HepG2 (cell line): ENCODE measurements at regions not wholly inside any gene's neighbourhood (a gene's known extent, or its start where the extent isn't known, plus 50 kb on each side); places are given as distances from the start of the nearest gene placed in this dataset.
A peak's percentile ranks its signal among the peaks of the same experiment; 100 is the strongest.

Experiments
- ATAC-seq: fragments of 200-7000 bp; cut with Tn5 transposase; 3 replicates; pipeline ENCODE4 v1.9.1; 2020; ENCODE audit warnings: mild to moderate bottlenecking, moderate library complexity
- BruUV-seq: library from RNA; stranded (reverse); fragments of 400-500 nt; replicated peaks from 2 replicates; lab custom pipeline; 2021; lab: Mats Ljungman, UMichigan
- CTCF ChIA-PET: fragments of 300-600 bp; formaldehyde crosslinking; extraction: SDS; loops from one replicate; lab custom pipeline; 2021; ENCODE audit warnings: low total read pairs, inconsistent platforms, low intra/inter-chr PET ratio; lab: Yijun Ruan, JAX
- POLR2A ChIA-PET: fragments of 350-600 bp; sonication (Branson Sonifier 250); formaldehyde crosslinking; loops from one replicate; lab custom pipeline; 2020; ENCODE audit warnings: antibody characterized with exemption, inconsistent platforms; lab: Yijun Ruan, JAX
- DNase-seq: peaks from one replicate; pipeline ENCODE4 v3.0.0-alpha.2; 2015; ENCODE audit warnings: low spot score
- FAIRE-seq: peaks from 3 replicates; lab custom pipeline; 2011; peaks lifted over from hg19 to GRCh38; lab: Jason Lieb, UNC
- H2AFZ ChIP-seq: one replicate; pipeline ENCODE4 v1.6.1; 2011; ENCODE audit warnings: low read length, inconsistent platforms
- H3K27ac ChIP-seq: fragments of 300-600 bp; 3 replicates; pipeline ENCODE4 v1.8.0; 2011; ENCODE audit warnings: mixed run types, mild to moderate bottlenecking, mixed read lengths, low read length, inconsistent platforms; ENCODE audit not compliant: insufficient read depth; ENCODE audit errors: extremely low read length
- H3K27me3 ChIP-seq, 2 experiments: fragments of 200-600 bp in 1 of 2; 2 replicates in 1 of 2; 3 replicates in 1 of 2; pipeline versions ENCODE4 v1.6.0 to v1.8.0; 2011; ENCODE audit warnings: low read length in 2 of 2, mild to moderate bottlenecking in 2 of 2, moderate library complexity in 2 of 2, inconsistent platforms in 1 of 2; ENCODE audit not compliant: insufficient read depth in 2 of 2, control insufficient read depth in 1 of 2
- H3K36me3 ChIP-seq, 2 experiments: fragments of 200-600 bp in 1 of 2; replicated peaks in 1 of 2; 2 replicates in 1 of 2; 3 replicates in 1 of 2; pipeline versions ENCODE4 v1.5.1 to v1.8.0; 2011; ENCODE audit warnings: low read length in 2 of 2, inconsistent platforms in 1 of 2; ENCODE audit not compliant: insufficient read depth in 2 of 2, control insufficient read depth in 1 of 2
- H3K4me1 ChIP-seq: 2 replicates; pipeline ENCODE4 v1.5.1; 2012; ENCODE audit warnings: low read length, inconsistent platforms; ENCODE audit not compliant: insufficient read depth
- H3K4me2 ChIP-seq: 2 replicates; pipeline ENCODE4 v1.6.0; 2011; ENCODE audit warnings: low read depth, low read length, inconsistent platforms
- H3K4me3 ChIP-seq, 3 experiments: fragments of 200-600 bp in 1 of 3; sonication (generic), shearing (Covaris generic) in 1 of 3; replicated peaks in 1 of 3; 2 replicates each; pipeline ENCODE4 v1.5.1; 2011 to 2016; ENCODE audit warnings: low read length in 3 of 3, inconsistent platforms in 2 of 3, low read depth in 2 of 3, mild to moderate bottlenecking in 2 of 3, control low read depth in 1 of 3, mixed read lengths in 1 of 3; ENCODE audit not compliant: insufficient read depth in 1 of 3
- H3K79me2 ChIP-seq: one replicate; pipeline ENCODE4 v1.6.1; 2011; ENCODE audit warnings: low read length, inconsistent platforms; ENCODE audit not compliant: insufficient read depth
- H3K9ac ChIP-seq: 2 replicates; pipeline ENCODE4 v1.6.0; 2011; ENCODE audit warnings: mild to moderate bottlenecking, low read depth, low read length, inconsistent platforms; ENCODE audit not compliant: insufficient read depth
- H3K9me3 ChIP-seq: 2 replicates; pipeline ENCODE4 v1.5.1; 2012; ENCODE audit warnings: mild to moderate bottlenecking, low read length
- H4K20me1 ChIP-seq: 2 replicates; pipeline ENCODE4 v1.6.0; 2011; ENCODE audit warnings: inconsistent platforms, mild to moderate bottlenecking, low read length, moderate library complexity; ENCODE audit not compliant: insufficient read depth
- CREM ChIP-seq, 2 experiments: sonication (generic) in 1 of 2; formaldehyde crosslinking in 1 of 2; IDR thresholded peaks; 2 replicates each; pipeline versions ENCODE4 v1.4.0 to v1.6.1; 2016 to 2020; ENCODE audit warnings: antibody characterized with exemption in 1 of 2, mild to moderate bottlenecking in 1 of 2, missing genetic modification reagents in 1 of 2
- EEA1 ChIP-seq: sonication (generic); formaldehyde crosslinking; IDR thresholded peaks from 2 replicates; pipeline ENCODE4 v1.5.1; 2020; ENCODE audit warnings: mild to moderate bottlenecking, missing genetic modification reagents, borderline replicate concordance
- FOSL2 ChIP-seq: sonication (generic); formaldehyde crosslinking; IDR thresholded peaks from 2 replicates; pipeline ENCODE4 v1.4.0; 2020; ENCODE audit warnings: missing genetic modification reagents
- FOXK1 ChIP-seq: sonication (generic); formaldehyde crosslinking; IDR thresholded peaks from 2 replicates; pipeline ENCODE4 v1.4.0; 2020; ENCODE audit warnings: low read depth, missing genetic modification reagents, borderline replicate concordance
- GATAD2A ChIP-seq: IDR thresholded peaks from 2 replicates; pipeline ENCODE4 v1.6.1; 2016
- HMG20A ChIP-seq: IDR thresholded peaks from 2 replicates; pipeline ENCODE4 v1.6.1; 2016; ENCODE audit warnings: borderline replicate concordance
- JUNB ChIP-seq: sonication (generic); formaldehyde crosslinking; IDR thresholded peaks from 2 replicates; pipeline ENCODE4 v1.8.0; 2022; ENCODE audit warnings: missing genetic modification reagents, mild to moderate bottlenecking, borderline replicate concordance
- KLF9 ChIP-seq: IDR thresholded peaks from 2 replicates; pipeline ENCODE4 v1.6.1; 2016; ENCODE audit warnings: low read depth
- MXI1 ChIP-seq: IDR thresholded peaks from 3 replicates; pipeline ENCODE4 v1.6.1; 2012; ENCODE audit warnings: low read depth, low read length, inconsistent platforms, borderline replicate concordance
- NFKB2 ChIP-seq: sonication (generic); formaldehyde crosslinking; IDR thresholded peaks from 2 replicates; pipeline ENCODE4 v1.4.0; 2020; ENCODE audit warnings: missing genetic modification reagents, borderline replicate concordance
- NPAS2 ChIP-seq: sonication (generic); formaldehyde crosslinking; IDR thresholded peaks from 2 replicates; pipeline ENCODE4 v1.8.0; 2022; ENCODE audit warnings: mild to moderate bottlenecking, missing genetic modification reagents, borderline replicate concordance
- PRPF4 ChIP-seq: fragments of 200-400 bp; formaldehyde crosslinking; IDR thresholded peaks from 2 replicates; pipeline ENCODE4 v1.6.1; 2016; ENCODE audit warnings: low read length, low read depth; ENCODE audit not compliant: poor library complexity, severe bottlenecking
- SOX13 ChIP-seq, 3 experiments: fragments of 450-650 bp in 1 of 3; sonication (generic) in 1 of 3; formaldehyde crosslinking in 1 of 3; IDR thresholded peaks in 2 of 3; conservative IDR thresholded peaks in 1 of 3; 2 replicates each; pipeline versions ENCODE4 v1.5.0 to v1.6.1; 2016 to 2020; ENCODE audit warnings: antibody characterized with exemption in 1 of 3, mild to moderate bottlenecking in 1 of 3, missing compliant biosample characterization in 1 of 3, missing genetic modification reagents in 1 of 3, moderate library complexity in 1 of 3
- ZBTB8A ChIP-seq: sonication (generic); formaldehyde crosslinking; IDR thresholded peaks from 2 replicates; pipeline ENCODE4 v1.4.0; 2020; ENCODE audit warnings: mild to moderate bottlenecking, low read depth, missing genetic modification reagents, borderline replicate concordance
- ZFX ChIP-seq: sonication (generic); formaldehyde crosslinking; IDR thresholded peaks from 2 replicates; pipeline ENCODE4 v1.4.0; 2020; ENCODE audit warnings: mild to moderate bottlenecking, low read depth, missing genetic modification reagents, moderate library complexity
- ZFY ChIP-seq: sonication (generic); formaldehyde crosslinking; IDR thresholded peaks from 2 replicates; pipeline ENCODE4 v1.4.0; 2020; ENCODE audit warnings: missing genetic modification reagents
- ZNF333 ChIP-seq: sonication (generic); formaldehyde crosslinking; IDR thresholded peaks from 2 replicates; pipeline ENCODE4 v1.4.0; 2020; ENCODE audit warnings: mild to moderate bottlenecking, missing genetic modification reagents, borderline replicate concordance
- ZNF569 ChIP-seq: sonication (generic); formaldehyde crosslinking; IDR thresholded peaks from 2 replicates; pipeline ENCODE4 v1.5.0; 2020; ENCODE audit warnings: mild to moderate bottlenecking, missing genetic modification reagents, moderate library complexity, borderline replicate concordance
- ZNF788 ChIP-seq: sonication (generic); formaldehyde crosslinking; IDR thresholded peaks from 2 replicates; pipeline ENCODE4 v1.5.0; 2020; ENCODE audit warnings: mild to moderate bottlenecking, missing genetic modification reagents, borderline replicate concordance
- WGBS: methylation state at CpG from one replicate; pipeline ENCODE4 v1.1.6; 2017; ENCODE audit warnings: low lambda C conversion rate; 5-methylcytosine and 5-hydroxymethylcytosine counted together
- in situ Hi-C: cut with HindIII; loops from 2 replicates; pipeline ENCODE4 v1.10.0; 2017; ENCODE audit warnings: low pct_unique_long_range_greater_than_20kb; ENCODE audit not compliant: extremely low pct_ligation_motif_present
- intact Hi-C: fragments of 100-400 bp; cut with micrococcal nuclease; formaldehyde crosslinking; loops from one replicate; pipeline ENCODE4 v1.10.0; 2022; ENCODE audit not compliant: unreplicated experiment
- TF ChIP-seq, protein P1 (sequence below): fragments of 450-650 bp; IDR thresholded peaks from 2 replicates; pipeline ENCODE4 v1.6.1; 2017
- TF ChIP-seq, protein P2 (sequence below): IDR thresholded peaks from 2 replicates; pipeline ENCODE4 v1.6.1; 2016; ENCODE audit warnings: low read depth, control low read depth
- TF ChIP-seq, protein P3 (sequence below): IDR thresholded peaks from 2 replicates; pipeline ENCODE4 v1.6.1; 2012; ENCODE audit warnings: low read depth, low read length, improper control_type of control experiment

DNA sequence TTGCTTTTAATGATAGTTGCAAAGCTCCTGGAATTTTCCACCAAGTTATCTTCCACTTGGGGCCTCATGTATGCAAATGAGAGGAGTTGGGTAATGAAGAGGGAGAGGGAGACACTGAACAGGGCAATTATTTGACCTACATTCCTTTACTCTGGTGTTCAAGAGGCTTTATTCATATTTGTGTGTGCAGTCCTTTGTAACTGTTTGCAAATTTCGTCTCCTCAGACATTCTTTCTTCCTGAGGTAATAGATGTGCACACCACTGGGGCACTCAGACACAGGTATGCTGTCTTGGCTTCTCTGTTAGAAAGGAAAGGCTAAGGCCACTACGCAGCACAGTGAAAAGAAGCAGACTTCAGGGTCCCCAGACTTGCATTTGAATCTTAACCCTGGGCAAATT, 189.7 kb upstream of the IL12A start:
- intact Hi-C loops (loop anchor here (1.0 kb wide), 1 partner anchor 12 kb away; no protein-coding TSS in a partner anchor), in situ Hi-C loops (no loop called here)
- ChIA-PET POLR2A (no interaction called here), CTCF (no interaction called here)
- peak; percentile 68 for ATAC-seq
- Histone ChIP-seq H3K27ac (no peak overlapping the region), H3K4me2 (peak overlapping the region; percentile 36), H2AFZ (no peak overlapping the region), H3K4me3 (no peak overlapping the region), H4K20me1 (no peaks in the 10 kb centered on the region), H3K9ac (no peak overlapping the region), H3K79me2 (no peaks in the 10 kb centered on the region), H3K27me3 (no peaks in the 10 kb centered on the region), H3K4me1 (peaks cover 30% of the 10 kb centered on the region), H3K36me3 (no peaks in the 10 kb centered on the region), H3K9me3 (no peaks in the 10 kb centered on the region)
- DNase-seq: peak; percentile 57
- WGBS: 21% methylated on average over 2 of the region's 2 CpGs
- no peak for FAIRE-seq
- BruUV-seq: no TSS peak
- TF ChIP-seq KLF9 (CRISPR knock-in tag) (no peak), JUNB (no peak), ZNF569 (no peak), EEA1 (no peak), FOSL2 (CRISPR knock-in tag) (0 out of 2 replicates have a peak, but pooled peaks have one; percentile 12), MXI1 (no peak), PRPF4 (no peak), NFKB2 (CRISPR knock-in tag) (no peak), ZNF333 (CRISPR knock-in tag) (no peak), ZBTB8A (CRISPR knock-in tag) (no peak), NPAS2 (CRISPR knock-in tag) (no peak), FOXK1 (CRISPR knock-in tag) (no peak), CREM (IDR thresholded peaks at IDR 0.05) (0 out of 2 replicates have a peak, but pooled peaks have one; percentile 13), CREM (CRISPR knock-in tag; IDR thresholded peaks at IDR 0.05) (no peak), ZFY (CRISPR knock-in tag) (no peak), GATAD2A (CRISPR knock-in tag) (0 out of 2 replicates have a peak, but pooled peaks have one; percentile 20), ZNF788 (CRISPR knock-in tag) (no peak), ZFX (CRISPR knock-in tag) (no peak), HMG20A (CRISPR knock-in tag) (0 out of 2 replicates have a peak, but pooled peaks have one; percentile 11), SOX13 (IDR thresholded peaks at IDR 0.05) (no peak), SOX13 (CRISPR knock-in tag; conservative IDR thresholded peaks at IDR 0.05 in 1 of 2, IDR thresholded peaks at IDR 0.05 in 1 of 2) (peak in 1 of 2 experiments; percentile 30; a peak in 1 of 4 replicates)
- TF ChIP-seq, protein P1, sequence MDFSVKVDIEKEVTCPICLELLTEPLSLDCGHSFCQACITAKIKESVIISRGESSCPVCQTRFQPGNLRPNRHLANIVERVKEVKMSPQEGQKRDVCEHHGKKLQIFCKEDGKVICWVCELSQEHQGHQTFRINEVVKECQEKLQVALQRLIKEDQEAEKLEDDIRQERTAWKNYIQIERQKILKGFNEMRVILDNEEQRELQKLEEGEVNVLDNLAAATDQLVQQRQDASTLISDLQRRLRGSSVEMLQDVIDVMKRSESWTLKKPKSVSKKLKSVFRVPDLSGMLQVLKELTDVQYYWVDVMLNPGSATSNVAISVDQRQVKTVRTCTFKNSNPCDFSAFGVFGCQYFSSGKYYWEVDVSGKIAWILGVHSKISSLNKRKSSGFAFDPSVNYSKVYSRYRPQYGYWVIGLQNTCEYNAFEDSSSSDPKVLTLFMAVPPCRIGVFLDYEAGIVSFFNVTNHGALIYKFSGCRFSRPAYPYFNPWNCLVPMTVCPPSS: no peak
- TF ChIP-seq, protein P2, sequence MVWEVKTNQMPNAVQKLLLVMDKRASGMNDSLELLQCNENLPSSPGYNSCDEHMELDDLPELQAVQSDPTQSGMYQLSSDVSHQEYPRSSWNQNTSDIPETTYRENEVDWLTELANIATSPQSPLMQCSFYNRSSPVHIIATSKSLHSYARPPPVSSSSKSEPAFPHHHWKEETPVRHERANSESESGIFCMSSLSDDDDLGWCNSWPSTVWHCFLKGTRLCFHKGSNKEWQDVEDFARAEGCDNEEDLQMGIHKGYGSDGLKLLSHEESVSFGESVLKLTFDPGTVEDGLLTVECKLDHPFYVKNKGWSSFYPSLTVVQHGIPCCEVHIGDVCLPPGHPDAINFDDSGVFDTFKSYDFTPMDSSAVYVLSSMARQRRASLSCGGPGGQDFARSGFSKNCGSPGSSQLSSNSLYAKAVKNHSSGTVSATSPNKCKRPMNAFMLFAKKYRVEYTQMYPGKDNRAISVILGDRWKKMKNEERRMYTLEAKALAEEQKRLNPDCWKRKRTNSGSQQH: no peak
- TF ChIP-seq, protein P3, sequence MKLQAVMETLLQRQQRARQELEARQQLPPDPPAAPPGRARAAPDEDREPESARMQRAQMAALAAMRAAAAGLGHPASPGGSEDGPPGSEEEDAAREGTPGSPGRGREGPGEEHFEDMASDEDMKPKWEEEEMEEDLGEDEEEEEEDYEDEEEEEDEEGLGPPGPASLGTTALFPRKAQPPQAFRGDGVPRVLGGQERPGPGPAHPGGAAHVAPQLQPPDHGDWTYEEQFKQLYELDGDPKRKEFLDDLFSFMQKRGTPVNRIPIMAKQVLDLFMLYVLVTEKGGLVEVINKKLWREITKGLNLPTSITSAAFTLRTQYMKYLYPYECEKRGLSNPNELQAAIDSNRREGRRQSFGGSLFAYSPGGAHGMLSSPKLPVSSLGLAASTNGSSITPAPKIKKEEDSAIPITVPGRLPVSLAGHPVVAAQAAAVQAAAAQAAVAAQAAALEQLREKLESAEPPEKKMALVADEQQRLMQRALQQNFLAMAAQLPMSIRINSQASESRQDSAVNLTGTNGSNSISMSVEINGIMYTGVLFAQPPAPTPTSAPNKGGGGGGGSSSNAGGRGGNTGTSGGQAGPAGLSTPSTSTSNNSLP: no peak
